ENCODE measurements at regions not wholly inside any gene's neighbourhood (a gene's known extent, or its start where the extent isn't known, plus 50 kb on each side); places are given as distances from the start of the nearest gene placed in this dataset.
"Not testable (repeated sequence)": the region's sequence is repeated elsewhere in the genome, so short reads cannot be mapped to it uniquely, and the experiment has no call there.

- DNase-seq (no peak), ATAC-seq (no peak)
- intact Hi-C loops (cut with micrococcal nuclease): no loop called here
These were observed 569.6 kb upstream of the ROBO2 start for GRCh38 chr3:76470285-76470684.

DNA sequence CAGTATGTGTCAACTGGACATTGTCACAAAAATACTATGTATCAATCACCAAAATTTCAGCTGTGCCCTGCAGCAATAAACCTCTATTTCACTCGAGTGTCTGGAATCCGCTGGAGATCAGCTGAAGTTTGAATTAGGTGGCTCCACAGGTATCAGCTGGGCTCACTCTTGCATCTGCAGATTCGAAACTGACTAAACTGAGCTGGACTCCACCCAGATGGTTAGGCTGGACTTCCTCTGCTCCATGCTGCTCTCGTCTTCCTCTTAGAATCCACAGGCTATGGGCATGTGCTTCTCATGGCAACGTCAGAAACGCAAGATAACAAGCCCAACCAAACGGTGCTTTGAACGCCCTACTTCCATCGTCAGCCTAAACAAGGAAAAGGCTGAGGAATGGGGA, 565.3 kb upstream of the ROBO2 start:
- no peak for ATAC-seq
- DNase-seq: no peak
- intact Hi-C loops (cut with micrococcal nuclease): no loop called here

DNA sequence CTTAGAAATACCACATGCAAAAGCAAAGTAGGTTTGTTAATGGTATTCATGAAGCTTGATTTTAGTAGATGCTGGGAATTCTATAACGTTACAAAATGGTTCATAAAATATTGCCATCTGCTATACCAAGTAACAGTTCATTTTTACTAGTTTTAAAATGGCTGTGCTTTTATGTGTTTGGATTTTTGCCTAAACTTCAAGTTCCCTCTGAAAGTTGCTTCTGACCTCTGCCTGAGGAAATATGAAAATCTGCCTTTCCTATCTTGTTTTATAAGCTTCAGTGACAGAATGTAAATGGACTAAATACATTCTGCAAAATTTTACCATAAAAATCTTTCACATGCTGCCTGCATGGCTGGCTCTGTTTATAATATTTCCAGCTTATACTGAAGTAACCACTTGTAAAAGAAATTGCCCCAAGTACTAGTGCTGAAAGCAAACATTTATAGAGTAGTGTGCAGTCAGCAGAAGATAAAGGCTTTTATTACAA, 560.7 kb upstream of the ROBO2 start:
- ATAC-seq (no peak), DNase-seq (no peak)
- intact Hi-C loops (cut with micrococcal nuclease): no loop called here

DNA sequence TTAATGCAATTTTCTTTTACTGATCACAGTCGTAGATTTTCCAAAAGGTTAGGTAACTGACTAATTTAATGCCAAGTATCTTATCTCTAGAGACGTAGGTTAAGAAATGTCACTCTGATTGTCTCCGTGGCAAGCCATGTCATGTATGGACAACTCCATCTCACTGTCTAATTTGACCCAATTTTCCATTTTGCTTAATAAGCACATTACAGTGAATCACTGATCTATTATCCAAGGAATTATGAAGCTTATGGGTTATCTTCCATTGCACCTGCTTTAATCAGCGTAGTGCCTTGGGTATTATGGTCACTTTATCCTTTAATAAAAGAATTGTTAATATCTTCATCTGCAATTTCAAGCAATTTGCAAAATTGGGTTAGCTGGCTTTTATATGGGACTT, 557.4 kb upstream of the ROBO2 start:
- ATAC-seq (no peak), DNase-seq (no peak)
- intact Hi-C loops (cut with micrococcal nuclease): no loop called here

DNA sequence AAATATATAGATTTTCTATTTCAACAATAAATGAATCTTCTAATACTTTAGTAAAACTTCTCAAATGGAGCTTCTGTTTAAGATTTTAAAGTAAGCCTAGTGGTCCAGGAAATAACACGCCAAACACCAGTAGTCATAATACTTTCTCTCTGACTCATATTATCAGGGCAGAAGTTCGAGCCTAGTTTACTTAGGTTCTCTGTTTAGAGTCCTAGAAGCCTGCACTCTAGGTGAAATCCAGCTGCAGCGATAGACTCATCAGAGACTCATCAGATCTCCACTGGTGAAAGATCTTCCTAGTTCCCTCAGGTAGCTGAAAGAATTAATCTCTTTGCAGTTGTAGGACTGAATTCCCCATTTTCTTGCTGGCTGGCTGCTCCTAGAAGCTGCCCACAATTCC, 552.5 kb upstream of the ROBO2 start:
- no peak for DNase-seq
- intact Hi-C loops (cut with micrococcal nuclease): no loop called here
- ATAC-seq: no peak

GRCh38 chr3:76490064-76490463, 549.8 kb upstream of the ROBO2 start:
- DNase-seq (no peak), ATAC-seq (no peak)
- intact Hi-C loops (cut with micrococcal nuclease): no loop called here

DNA sequence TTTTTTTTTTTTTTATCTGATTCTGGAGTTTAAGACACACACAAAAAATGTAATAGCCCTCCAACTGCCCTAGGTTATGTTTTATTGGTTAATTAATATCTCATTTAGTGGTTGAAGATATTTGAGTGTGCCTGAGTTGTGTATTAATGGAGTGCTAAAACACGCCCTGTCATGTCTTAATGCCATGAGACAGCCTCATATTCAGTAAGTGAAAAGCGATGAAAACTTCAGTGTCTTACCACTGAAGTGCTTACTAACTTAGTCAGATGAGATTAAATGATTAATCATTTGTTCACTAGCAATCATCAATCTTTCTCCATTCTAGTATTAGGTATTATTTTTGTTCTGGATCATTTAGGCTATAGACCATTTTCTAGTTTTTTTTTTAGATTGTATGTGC, 544.7 kb upstream of the ROBO2 start:
- intact Hi-C loops (cut with micrococcal nuclease): no loop called here
- ATAC-seq: no peak
- no peak for DNase-seq

GRCh38 chr3:76497636-76498035, 542.3 kb upstream of the ROBO2 start:
- ATAC-seq (no peak), DNase-seq (no peak)
- intact Hi-C loops (cut with micrococcal nuclease): no loop called here

DNA sequence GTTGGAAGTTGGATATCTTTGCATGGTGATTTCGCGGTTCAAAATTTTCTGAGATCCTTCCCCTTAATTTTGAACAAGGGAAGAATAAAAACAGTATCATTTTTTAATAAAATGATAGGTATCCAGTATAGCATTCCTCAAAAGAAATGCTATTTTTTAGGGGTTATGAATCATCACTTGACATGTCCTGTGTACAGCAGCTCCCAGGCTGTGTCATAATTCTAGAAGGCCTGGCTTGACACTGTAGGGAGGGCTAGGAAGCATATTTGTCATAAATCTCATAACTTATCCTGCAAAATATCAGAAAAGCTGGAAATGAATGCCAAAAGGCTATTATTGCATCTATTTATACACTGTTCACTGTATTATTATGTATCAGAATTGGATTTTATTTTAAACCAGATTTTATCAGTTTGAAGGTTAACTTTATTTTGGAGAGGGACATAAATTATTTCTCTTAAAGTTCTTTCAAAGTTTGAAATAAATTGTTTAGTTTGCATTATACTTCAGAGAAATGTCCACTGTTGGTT, 539.1 kb upstream of the ROBO2 start:
- DNase-seq: no peak
- no peak for ATAC-seq
- intact Hi-C loops (cut with micrococcal nuclease): no loop called here

GRCh38 chr3:76501315-76501714, 538.6 kb upstream of the ROBO2 start:
- intact Hi-C loops (cut with micrococcal nuclease): no loop called here
- ATAC-seq: no peak

DNA sequence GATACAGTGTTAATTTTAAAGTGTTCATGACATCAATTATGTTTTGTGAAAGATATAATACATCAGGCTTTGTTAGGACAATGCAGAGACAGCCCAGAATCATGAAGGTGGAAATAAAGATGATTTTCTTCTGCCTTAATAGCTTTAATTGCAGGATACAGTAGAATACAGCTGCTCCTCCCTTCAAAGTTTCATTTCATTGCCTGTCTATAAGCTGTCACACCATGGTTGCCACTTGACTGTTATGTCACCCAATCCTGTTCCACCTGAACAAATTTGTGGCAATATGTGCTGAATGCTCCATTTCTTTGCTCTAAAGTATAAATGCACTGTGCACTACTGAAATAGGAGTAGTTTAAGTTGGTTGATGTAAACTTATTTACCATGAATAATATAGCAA, 537.8 kb upstream of the ROBO2 start:
- no peak for DNase-seq
- intact Hi-C loops (cut with micrococcal nuclease): no loop called here
- ATAC-seq: no peak

More at GRCh38 chr3:76501315-76501714, 538.6 kb upstream of the ROBO2 start:
- DNase-seq: no peak

- ATAC-seq: peak; percentile 52
- no peak for DNase-seq
- intact Hi-C loops (cut with micrococcal nuclease): no loop called here
These were observed 534.6 kb upstream of the ROBO2 start for GRCh38 chr3:76505202-76505845.

DNA sequence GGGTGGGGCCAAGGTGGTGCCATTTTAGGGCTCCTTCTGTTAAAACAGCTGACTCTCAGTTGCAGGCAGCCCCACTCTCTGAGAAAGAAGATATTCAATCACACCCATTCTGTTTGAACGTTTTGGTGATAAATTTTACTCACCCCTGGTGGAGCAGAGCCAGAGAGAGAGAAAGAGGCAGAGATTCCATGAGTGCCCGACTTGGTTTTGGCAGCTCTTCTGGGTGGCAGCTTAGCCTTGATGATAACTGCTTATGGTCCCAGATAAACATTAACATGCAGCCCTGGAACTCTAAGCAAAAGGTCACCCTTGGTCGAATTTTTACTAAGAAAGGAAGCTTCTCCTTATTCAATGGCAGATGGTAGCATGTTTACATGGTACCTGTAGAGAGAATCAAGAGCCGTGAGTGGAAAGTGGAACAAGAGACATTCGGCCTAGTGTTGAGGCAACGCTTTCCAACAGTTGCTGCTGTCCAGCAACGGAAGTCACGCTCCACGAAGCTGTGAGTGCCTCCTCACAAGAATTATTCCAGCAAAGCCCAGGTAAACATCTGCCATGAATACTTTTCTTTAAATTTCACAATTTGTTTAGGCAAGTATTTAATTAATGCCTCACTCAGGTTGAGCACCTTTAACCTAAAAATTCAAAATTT, 530.6 kb upstream of the ROBO2 start:
- DNase-seq (peak; percentile 37), ATAC-seq (peak; percentile 90)
- intact Hi-C loops (cut with micrococcal nuclease): no loop called here

DNA sequence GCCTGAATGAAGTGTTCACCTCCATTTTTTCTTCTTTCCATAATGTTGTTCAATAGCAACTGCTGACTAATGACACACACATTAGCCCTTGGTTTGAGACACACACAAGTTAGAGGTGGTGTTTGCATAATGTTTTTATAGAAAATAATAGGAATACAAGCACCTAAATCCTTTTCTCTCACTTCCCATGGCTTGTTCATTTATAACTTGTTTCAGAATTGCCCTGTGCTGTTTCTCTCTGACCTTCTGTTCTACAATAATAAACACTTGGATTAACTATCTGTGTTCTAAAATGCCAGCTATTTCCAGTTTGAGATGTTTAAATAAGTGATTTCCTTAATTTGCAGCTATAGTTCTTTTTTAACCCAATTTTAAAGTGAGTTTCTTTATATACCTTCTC, 525.1 kb upstream of the ROBO2 start:
- DNase-seq (no peak), ATAC-seq (no peak)
- intact Hi-C loops (cut with micrococcal nuclease): no loop called here

DNA sequence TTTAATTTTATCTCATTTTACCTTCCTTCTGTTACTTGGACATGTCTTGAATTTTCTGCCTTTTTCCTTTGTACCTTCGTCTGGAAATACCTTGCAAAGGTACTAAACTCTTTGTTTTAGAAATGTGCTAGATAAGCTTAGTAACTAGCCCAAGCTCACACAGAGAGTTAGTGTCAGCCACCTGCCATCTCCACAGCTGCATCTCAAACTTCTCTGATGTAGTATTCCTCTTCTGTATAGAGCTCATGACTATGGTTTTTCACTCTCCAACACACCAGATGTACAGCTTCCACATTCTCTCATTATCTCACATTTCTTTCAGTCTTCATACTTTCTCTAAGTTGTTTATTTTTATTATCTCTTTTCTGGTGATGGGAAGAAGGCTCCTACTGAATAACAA, 516.6 kb upstream of the ROBO2 start:
- no peak for ATAC-seq

GRCh38 chr3:76525726-76526125, 514.2 kb upstream of the ROBO2 start:
- no peak for DNase-seq
- ATAC-seq: no peak
- intact Hi-C loops (cut with micrococcal nuclease): no loop called here

More for the DNA sequence above, 516.6 kb upstream of the ROBO2 start:
- intact Hi-C loops (cut with micrococcal nuclease): no loop called here
- DNase-seq: no peak

DNA sequence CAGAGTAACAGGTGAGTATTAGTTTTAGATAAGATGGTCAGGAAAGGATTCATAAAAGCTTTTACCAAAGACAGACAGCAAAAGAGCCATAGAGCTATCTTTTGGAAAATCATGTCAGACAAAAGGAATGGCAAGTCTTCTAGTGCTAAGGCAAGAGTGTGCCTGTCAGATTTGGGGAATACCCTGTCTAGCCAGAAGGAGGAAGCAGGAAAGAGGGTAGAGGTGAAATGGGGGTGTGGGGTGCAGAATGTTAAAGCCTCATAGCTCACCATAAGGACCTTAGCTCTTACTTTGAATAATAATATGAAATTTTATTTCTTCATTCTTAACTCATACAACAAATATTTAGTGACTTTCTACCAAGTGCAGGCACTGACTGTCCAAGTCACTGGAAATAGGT, 512.1 kb upstream of the ROBO2 start:
- intact Hi-C loops (cut with micrococcal nuclease): no loop called here
- ATAC-seq (no peak), DNase-seq (no peak)

- intact Hi-C loops (cut with micrococcal nuclease): no loop called here
- no peak for DNase-seq
- ATAC-seq: no peak
These were observed 507.6 kb upstream of the ROBO2 start for GRCh38 chr3:76532158-76532822.

- DNase-seq; ATAC-seq; intact Hi-C loops (cut with micrococcal nuclease): not testable (repeated sequence)
These were observed 506.2 kb upstream of the ROBO2 start for GRCh38 chr3:76533710-76534109.

DNA sequence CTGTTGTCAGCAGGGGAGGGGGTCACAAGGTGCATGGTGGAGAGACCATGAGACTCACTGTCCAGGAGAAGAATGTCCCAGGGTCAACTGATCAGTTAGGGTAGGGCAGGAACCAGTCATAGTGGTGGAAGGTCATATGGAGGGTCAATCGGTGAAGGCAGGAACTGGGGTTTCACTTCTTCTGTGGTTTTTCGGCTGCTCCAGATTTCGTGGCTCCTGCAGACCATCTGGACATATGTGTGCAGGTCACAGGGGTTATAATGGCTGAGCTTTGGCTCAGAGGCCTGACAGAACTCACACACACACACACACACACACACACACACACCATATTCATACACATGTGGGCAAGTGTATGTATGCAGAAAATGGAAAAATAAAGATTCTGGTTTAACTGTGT, 502.0 kb upstream of the ROBO2 start:
- intact Hi-C loops (cut with micrococcal nuclease); DNase-seq; ATAC-seq: not testable (repeated sequence)
